Esophagus muscularis mucosa (tissue), 4 donors: ENCODE measurements at regions not wholly inside any gene's neighbourhood (a gene's known extent, or its start where the extent isn't known, plus 50 kb on each side); places are given as distances from the start of the nearest gene placed in this dataset.
A peak's percentile ranks its signal among the peaks of the same experiment; 100 is the strongest.

Experiments
- DNase-seq: peaks from one replicate; pipeline ENCODE4 v3.0.0-alpha.2; 2017; ENCODE audit errors: extremely low spot score
- H3K27ac ChIP-seq, 4 donors: fragments of 200-600 bp; sonication (generic); replicated peaks in 1 of 4; 1 replicate in 3 of 4; 2 replicates in 1 of 4; pipeline ENCODE4 v1.5.1; 2016 to 2019; ENCODE audit warnings: mild to moderate bottlenecking in 1 of 4
- H3K27me3 ChIP-seq, 4 donors: fragments of 200-600 bp; sonication (generic); one replicate each; pipeline versions ENCODE4 v1.5.1 to v1.6.0; 2016 to 2019
- H3K36me3 ChIP-seq, 4 donors: fragments of 200-600 bp; sonication (generic); one replicate each; pipeline ENCODE4 v1.5.1; 2016 to 2019
- H3K4me1 ChIP-seq, 4 donors: fragments of 200-600 bp; sonication (generic); one replicate each; pipeline ENCODE4 v1.5.1; 2016 to 2019
- H3K4me3 ChIP-seq, 4 donors: fragments of 200-600 bp; sonication (generic); 1 replicate in 2 of 4; 2 replicates in 2 of 4; pipeline ENCODE4 v1.5.1; 2016 to 2019; ENCODE audit warnings: mild to moderate bottlenecking in 4 of 4, moderate library complexity in 1 of 4
- H3K9me3 ChIP-seq, 4 donors: fragments of 200-600 bp; sonication (generic); 1 replicate in 3 of 4; 2 replicates in 1 of 4; pipeline ENCODE4 v1.5.1; 2016 to 2019
- EP300 ChIP-seq: sonication (generic); formaldehyde crosslinking; IDR thresholded peaks from one replicate; pipeline ENCODE4 v1.6.1; 2017; ENCODE audit warnings: antibody characterized with exemption
- POLR2A ChIP-seq: fragments of 450-650 bp; IDR thresholded peaks from one replicate; pipeline ENCODE4 v1.6.1; 2017; ENCODE audit warnings: antibody characterized with exemption, moderate library complexity, mild to moderate bottlenecking, low read depth
- POLR2AphosphoS5 ChIP-seq, 2 donors: sonication (generic); formaldehyde crosslinking; IDR thresholded peaks; one replicate each; pipeline ENCODE4 v1.6.1; 2017; ENCODE audit warnings: antibody characterized with exemption in 2 of 2
- WGBS: methylation state at CpG from one replicate; pipeline ENCODE4 v1.1.5; 2018; 5-methylcytosine and 5-hydroxymethylcytosine counted together
- intact Hi-C: fragments of 100-400 bp; cut with DNase I; formaldehyde crosslinking; loops from one replicate; pipeline ENCODE4 v1.15.1; 2023
- TF ChIP-seq, protein P1 (sequence below), 3 experiments: fragments of 200-600 bp in 2 of 3; fragments of 450-650 bp in 1 of 3; sonication (generic) in 2 of 3; IDR thresholded peaks; one replicate each; pipeline ENCODE4 v1.5.1; 2017 to 2019; ENCODE audit warnings: antibody characterized with exemption in 3 of 3, mild to moderate bottlenecking in 2 of 3, moderate library complexity in 1 of 3

DNA sequence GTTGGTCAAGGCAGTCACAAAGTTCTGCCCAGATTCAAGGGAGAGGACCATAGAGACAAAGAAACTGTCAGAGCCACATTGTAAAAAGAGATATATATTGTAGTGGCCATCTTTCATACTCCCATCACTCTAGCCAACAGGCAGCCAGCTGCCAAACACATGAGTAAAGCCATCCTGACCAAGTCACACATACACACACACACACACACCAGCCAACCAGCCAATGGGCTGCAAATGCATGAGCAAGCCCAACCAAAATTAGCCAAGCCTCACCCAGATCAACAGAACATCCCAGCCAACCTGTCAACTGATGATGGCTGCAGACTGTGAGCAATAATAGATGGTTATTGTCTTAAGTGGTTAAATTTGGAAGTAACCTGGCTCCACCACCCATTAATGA is 120.7 kb downstream of the SEC16B start:
- Histone ChIP-seq H3K27me3 (no peaks in the 10 kb centered on the region), H3K9me3 (no peaks in the 10 kb centered on the region), H3K36me3 (no peaks in the 10 kb centered on the region), H3K27ac (no peak overlapping the region), H3K4me3 (no peak overlapping the region), H3K4me1 (peaks cover 0 to 2% (median 0%) of the 10 kb centered on the region in 4 donors)
- TF ChIP-seq POLR2AphosphoS5 (IDR thresholded peaks at IDR 0.05) (no peak), EP300 (no peak), POLR2A (no peak)
- TF ChIP-seq, protein P1, sequence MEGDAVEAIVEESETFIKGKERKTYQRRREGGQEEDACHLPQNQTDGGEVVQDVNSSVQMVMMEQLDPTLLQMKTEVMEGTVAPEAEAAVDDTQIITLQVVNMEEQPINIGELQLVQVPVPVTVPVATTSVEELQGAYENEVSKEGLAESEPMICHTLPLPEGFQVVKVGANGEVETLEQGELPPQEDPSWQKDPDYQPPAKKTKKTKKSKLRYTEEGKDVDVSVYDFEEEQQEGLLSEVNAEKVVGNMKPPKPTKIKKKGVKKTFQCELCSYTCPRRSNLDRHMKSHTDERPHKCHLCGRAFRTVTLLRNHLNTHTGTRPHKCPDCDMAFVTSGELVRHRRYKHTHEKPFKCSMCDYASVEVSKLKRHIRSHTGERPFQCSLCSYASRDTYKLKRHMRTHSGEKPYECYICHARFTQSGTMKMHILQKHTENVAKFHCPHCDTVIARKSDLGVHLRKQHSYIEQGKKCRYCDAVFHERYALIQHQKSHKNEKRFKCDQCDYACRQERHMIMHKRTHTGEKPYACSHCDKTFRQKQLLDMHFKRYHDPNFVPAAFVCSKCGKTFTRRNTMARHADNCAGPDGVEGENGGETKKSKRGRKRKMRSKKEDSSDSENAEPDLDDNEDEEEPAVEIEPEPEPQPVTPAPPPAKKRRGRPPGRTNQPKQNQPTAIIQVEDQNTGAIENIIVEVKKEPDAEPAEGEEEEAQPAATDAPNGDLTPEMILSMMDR (IDR thresholded peaks at IDR 0.05) = no peak
- DNase-seq = peak; percentile 75
- intact Hi-C loops = no loop called here

DNA sequence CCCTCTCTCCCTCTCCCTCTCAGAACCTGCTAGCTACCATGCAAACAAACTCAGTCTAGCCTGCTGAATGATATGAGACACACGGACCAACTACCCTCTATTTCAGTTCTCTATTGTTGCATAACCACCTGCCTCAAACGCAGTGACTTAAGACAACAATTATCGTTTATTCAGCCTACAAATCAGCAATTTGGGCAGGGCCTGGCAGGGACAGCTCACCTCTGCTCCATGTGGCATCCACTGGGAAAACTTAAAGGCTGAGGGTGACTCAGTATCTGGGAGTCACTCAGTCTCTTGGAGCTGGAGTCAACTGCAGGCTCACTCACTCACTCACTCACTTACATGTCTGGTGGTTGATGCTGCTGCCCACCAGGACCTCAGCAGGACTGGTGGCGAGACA is 121.3 kb downstream of the SEC16B start:
- Histone ChIP-seq H3K27me3 (no peaks in the 10 kb centered on the region), H3K27ac (no peak overlapping the region), H3K9me3 (no peaks in the 10 kb centered on the region), H3K4me1 (peaks cover 0 to 2% (median 0%) of the 10 kb centered on the region in 4 donors), H3K36me3 (no peaks in the 10 kb centered on the region), H3K4me3 (no peak overlapping the region)
- intact Hi-C loops = no loop called here
- 70% methylated on average over 4 of the region's 4 CpGs for WGBS
- peak; percentile 64 for DNase-seq
- TF ChIP-seq, protein P1 (IDR thresholded peaks at IDR 0.05) = no peak
- TF ChIP-seq POLR2AphosphoS5 (IDR thresholded peaks at IDR 0.05) (no peak), EP300 (no peak), POLR2A (no peak)

DNA sequence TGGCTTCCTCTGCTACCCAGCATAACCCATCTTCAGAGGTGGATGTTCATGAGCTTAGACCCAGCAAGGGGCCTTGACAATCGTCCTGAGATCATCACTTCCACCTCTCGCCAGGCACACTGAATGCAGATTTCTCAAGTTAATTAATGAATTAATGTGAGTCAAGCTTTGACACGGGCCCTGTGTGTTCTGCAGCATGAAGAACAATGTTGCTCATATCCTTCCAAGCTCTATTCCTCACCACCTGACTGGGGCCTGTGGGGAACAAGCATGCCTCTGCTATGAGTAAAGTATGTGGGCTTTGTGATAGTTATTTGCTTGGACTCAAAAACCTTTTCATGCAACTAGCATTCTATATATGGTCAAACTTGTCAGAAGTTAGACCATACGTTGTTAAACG is 122.0 kb downstream of the SEC16B start:
- no peaks in the 10 kb centered on the region for H3K36me3 ChIP-seq
- H3K4me1 ChIP-seq = peaks cover 0 to 2% (median 0%) of the 10 kb centered on the region in 4 donors
- intact Hi-C loops = no loop called here
- DNase-seq = peak; percentile 75
- 85% methylated on average over 5 of the region's 5 CpGs for WGBS
- H3K9me3 ChIP-seq = no peaks in the 10 kb centered on the region
- no peak for TF ChIP-seq POLR2A
- TF ChIP-seq, protein P1 (IDR thresholded peaks at IDR 0.05) = no peak
- no peak for TF ChIP-seq EP300
- TF ChIP-seq POLR2AphosphoS5 (IDR thresholded peaks at IDR 0.05) = no peak
- H3K27ac ChIP-seq = no peak overlapping the region
- no peaks in the 10 kb centered on the region for H3K27me3 ChIP-seq
- H3K4me3 ChIP-seq = no peak overlapping the region

DNA sequence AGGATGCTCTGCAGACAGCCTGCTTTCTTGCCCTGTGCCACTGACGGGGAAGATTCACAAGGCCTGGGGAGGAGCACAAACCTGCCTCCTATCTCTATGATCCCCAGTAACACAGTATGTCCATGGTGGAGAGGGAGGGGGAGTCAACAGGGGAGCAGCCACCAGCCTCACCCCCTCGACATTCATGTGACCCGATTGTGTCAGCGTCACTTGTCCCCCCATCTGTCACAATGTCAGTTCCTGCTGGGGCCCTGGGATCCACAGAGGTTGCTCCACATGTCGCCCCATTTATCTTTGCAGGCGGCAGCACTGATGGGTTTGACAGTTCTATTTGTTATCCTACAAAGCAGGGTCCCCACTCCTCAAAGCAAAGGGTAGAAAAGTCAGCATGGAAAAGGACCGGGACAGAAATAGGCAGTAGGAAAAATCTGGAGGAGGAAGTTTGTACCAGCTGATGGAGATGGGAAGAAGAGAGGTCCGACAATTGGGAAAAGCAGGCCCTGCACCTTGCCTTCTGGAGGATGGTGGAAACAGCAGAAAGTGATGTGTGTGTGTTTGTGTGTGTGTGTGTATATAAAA is 130.9 kb downstream of the SEC16B start:
- no peak for DNase-seq
- Histone ChIP-seq H3K9me3 (no peaks in the 10 kb centered on the region), H3K4me3 (no peak overlapping the region), H3K36me3 (no peaks in the 10 kb centered on the region), H3K27me3 (no peaks in the 10 kb centered on the region), H3K27ac (no peak overlapping the region), H3K4me1 (no peaks in the 10 kb centered on the region)
- intact Hi-C loops = no loop called here
- 74% methylated on average over 8 of the region's 8 CpGs for WGBS
- TF ChIP-seq POLR2A (no peak), POLR2AphosphoS5 (IDR thresholded peaks at IDR 0.05) (no peak), EP300 (no peak)
- TF ChIP-seq, protein P1 (IDR thresholded peaks at IDR 0.05) = no peak

DNA sequence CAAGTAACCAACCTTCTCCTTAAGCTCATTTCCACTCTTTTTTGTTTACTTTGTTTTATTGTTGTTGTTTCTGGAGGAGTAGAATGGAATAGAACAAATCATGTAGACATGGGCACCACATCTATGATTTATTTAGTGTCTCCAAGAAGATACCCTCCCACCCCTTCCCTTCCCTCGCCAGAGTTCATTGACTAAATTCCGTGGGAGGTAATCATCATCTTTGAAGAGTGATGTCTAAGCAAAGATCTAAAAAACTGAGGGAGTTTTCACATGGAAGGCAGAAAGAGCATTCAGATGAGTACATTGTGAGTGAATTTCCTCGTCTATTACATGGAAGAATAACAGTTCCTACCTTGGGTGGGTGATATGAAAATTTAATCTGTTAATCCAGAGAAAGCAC is 136.2 kb downstream of the SEC16B start:
- H3K27ac ChIP-seq = no peak overlapping the region
- WGBS = 80% methylated on average over 3 of the region's 3 CpGs

More for the DNA sequence above, 136.2 kb downstream of the SEC16B start:
- TF ChIP-seq EP300 (no peak), POLR2A (no peak), POLR2AphosphoS5 (IDR thresholded peaks at IDR 0.05) (no peak)
- TF ChIP-seq, protein P1 (IDR thresholded peaks at IDR 0.05) = no peak
- Histone ChIP-seq H3K4me3 (no peak overlapping the region), H3K27me3 (no peaks in the 10 kb centered on the region), H3K4me1 (no peaks in the 10 kb centered on the region), H3K36me3 (no peaks in the 10 kb centered on the region), H3K9me3 (no peaks in the 10 kb centered on the region)
- DNase-seq = no peak
- intact Hi-C loops = no loop called here
